ENCODE measurements at regions not wholly inside any gene's neighbourhood (a gene's known extent, or its start where the extent isn't known, plus 50 kb on each side); places are given as distances from the start of the nearest gene placed in this dataset.
"Not testable (repeated sequence)": the region's sequence is repeated elsewhere in the genome, so short reads cannot be mapped to it uniquely, and the experiment has no call there.

DNA sequence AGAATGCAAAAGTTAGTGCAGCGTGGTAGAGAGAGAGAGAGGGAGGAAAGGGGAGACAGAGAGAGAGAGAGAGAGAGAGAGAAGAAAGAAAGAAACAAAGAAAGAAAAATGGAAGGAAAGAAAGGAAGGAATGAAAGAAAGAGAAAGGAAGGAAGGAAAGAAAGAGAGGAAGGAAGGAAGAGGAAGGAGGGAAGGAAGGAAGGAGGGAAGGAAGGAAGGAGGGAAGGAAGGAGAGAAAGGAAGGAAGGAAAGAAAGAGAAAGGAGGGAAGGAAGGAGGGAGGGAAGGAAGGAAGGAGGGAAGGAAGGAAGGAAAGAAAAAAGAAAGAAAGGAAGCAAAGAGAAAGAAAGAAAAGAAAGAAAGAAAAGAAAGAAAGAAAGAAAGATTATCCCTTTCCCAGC is 209.8 kb upstream of the MYO3A start:
- no peak for FAIRE-seq

DNA sequence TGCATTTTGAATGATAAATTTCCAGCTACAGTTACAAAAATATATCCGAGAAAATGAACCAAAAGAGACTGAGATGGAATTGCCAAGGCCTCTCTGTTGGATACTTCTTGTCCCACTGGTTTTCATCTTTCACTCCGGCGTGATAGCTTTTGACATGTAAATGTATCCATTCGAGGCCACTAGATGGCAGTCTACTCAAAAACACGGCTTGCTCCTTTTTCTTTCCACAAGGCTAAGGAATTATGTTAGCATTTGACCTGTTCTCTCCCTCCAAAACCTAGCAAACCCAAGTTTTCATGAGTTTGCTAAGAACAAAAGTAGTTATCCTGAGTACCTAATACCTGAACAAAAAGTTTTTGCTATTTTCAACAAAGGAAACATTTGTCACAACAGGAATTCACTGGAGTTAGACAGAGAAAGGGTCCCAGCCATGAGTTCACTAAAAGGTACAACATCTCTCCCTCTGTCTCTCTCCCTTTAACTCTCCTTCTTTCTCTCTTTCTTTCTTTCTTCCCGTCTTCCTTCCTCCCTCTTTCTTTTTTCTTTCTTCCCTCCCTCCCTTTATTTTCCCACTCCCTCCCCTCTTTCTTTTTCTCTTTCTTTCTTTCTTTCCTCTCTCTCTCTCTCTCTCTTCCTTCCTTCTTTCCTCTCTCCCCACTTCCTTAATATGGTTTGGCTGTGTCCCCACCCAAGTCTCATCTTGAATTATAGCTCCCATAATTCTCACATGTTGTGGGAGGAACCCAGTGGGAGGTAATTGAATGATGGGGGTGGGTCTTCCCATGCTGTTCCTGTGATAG is 207.9 kb upstream of the MYO3A start:
- FAIRE-seq: peak; percentile 88

DNA sequence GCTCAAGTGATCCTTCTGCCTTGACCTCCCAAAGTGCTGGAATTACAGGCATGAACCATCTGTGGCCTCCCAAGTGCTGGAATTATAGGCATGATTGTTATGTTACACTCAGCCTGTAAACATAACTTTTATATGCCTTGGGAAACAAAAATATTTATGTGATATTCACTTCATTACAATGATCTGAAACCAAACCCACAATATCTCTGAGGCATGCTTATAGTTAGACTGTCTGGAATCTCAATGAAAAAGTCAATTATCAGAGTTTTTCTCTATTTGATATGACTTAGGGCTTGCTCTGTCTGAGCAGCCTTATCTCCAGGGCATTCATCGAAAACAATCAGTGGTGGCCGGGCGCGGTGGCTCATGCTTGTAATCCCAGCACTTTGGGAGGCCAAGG is 195.3 kb upstream of the MYO3A start:
- no peak for FAIRE-seq

DNA sequence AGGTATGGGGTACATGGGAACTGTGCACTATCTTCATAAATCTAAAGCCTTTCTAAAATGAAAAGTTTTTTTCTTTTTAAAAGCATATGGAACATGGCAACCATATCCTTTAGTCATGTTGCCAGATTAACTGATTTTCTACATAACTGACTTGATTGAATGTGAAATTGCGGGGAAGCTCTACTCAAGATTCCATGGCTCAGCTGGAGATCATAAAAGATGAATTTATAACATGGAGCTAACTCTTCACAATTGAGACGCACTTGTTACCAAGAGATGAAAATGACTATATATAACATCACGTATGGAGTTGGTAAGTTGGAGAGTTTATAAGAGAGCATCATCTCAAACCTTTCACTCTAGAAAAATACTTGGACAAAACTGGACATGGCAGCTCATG is 190.2 kb upstream of the MYO3A start:
- no peak for FAIRE-seq

DNA sequence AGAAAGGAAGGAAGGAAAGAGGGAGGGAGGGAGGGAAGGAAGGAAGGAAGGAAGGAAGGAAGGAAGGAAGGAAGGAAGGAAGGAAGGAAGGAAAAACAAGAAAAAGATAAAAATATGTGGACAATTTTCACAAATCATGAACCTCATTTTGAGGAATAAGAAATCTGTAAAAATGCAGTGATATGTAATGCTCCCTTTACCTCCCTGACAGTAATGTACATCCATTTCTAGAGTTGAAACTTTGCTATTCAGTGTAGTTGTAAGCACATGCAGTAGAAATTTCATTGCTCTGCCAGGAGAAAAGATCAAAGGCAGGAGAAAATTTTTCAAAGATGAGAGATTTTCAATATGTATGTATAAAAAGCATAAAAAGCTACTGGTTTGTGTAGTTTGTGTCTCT is 189.5 kb upstream of the MYO3A start:
- FAIRE-seq: no peak

DNA sequence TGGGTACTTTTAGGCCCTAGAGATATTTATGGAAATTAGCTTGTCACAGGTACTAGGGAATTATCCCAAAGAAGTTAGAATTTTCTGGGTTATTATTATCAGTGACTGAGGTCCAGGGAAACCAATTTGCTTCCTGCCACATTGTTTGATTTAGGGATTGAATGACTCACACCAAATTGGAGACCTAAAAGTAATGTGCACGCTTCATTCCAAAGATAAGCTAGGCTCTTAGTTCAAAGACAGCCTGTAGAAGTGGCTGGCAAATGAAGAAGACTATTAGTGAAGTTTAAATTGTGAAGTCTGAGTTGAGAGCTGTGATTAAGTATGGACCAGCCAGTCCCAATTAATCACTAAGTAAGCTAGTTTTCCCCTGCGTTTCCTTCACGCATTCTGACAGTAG is 188.1 kb upstream of the MYO3A start:
- no peak for FAIRE-seq

DNA sequence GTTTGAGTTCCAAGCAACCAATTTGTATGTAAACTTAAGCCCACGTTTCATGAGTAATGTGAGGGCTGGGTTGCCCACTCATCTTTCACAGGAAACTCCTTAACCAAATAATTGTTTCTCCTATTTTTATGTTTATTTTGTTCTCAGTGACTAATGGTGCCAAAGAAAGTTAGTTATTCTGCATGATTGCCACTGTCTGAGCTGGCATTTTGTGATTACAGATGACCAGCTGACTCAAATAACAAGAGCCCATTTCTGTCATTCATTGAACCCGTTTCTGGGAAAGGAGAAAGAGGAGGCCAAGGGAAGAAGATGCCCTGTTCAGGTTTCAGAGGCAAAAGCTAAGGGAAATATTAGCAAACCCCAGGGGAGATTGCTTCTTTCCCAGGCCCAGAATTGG is 186.9 kb upstream of the MYO3A start:
- no peak for FAIRE-seq

DNA sequence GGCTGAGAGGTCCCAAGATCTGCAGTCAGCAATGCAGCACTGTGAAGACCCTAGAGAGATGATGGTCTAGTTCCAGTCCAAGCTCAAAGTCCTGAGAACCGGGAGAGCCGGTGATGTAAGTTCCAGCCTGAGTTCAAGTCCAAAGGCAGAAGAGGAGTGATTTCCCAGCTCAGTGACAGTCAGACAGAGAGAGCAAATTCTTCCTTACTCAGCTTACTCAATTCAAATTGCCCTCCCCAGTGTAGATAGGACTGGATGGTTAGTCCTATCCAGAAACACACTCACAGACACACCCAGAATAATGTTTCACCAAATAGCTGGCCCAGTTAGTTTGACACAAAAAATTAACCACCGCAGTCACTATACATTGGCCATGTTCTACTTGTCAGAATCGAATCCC is 185.5 kb upstream of the MYO3A start:
- no peak for FAIRE-seq

DNA sequence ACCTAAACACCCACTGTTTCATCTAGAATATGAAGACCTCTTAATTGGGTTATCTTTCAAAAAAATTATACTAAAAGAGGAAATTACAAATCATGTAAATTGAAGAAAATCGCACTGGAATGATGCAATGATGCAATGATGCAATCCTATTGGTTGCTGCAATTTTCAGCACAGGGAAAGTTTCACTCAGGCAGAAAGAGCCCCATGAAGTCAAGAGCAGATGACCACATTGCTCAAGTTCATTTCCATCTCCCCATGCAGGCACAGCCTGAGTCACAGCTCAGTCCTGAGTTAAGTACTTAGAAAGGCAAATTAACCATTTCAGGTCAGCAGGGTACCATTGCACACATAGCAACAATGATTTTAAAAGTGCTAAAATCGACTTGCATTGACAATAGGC is 180.3 kb upstream of the MYO3A start:
- FAIRE-seq: no peak

DNA sequence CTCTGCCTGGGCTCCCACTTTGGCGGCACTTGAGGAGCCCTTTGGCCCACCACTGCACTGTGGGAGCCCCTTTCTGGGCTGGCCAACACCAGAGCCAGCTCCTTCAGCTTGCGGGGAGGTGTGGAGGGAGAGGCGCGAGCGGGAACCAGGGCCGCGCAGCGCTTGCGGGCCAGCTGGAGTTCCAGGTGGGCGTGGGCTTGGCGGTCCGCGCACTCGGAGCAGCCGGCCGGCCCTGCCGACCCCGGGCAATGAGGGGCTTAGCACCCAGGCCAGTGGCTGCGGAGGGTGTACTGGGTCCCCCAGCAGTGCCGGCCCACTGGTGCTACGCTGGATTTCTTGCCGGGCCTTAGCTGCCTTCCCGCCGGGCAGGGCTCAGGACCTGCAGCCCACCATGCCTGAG is 178.2 kb upstream of the MYO3A start:
- not testable (repeated sequence) for FAIRE-seq

DNA sequence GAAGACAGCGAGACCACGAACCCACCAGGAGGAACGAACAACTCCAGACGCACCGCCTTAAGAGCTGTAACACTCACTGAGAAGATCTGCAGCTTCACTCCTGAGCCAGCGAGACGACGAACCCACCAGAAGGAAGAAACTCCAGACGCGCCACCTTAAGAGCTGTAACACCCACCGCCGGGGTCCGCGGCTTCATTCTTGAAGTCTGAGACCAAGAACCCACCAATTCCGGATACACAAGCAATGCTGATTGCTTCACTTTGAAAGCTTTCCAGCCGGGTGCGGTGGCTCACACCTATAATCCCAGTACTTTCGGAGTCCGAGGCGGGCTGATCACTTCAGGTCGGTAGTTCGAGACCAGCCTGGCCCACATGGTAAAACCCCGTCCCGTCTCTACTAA is 177.2 kb upstream of the MYO3A start:
- FAIRE-seq: no peak

DNA sequence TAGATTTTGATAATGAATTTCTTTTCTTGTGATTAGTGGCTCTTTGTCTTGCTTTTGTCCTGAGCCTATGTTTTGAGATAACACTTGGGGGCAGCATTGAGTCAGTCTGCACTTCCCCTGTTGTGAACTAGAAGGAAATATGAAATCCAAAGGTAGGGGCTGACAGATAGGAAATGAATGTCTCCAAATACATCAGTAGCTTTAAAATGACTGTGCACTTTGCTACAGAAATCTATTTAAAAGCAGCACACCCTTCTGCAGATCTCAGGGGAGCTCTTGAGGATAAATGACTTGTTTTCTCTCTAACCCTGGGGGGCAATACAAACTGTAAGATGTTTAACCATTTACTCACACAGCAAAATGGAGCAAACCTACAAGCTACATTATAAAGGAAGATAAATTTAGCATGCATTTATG is 176.0 kb upstream of the MYO3A start:
- FAIRE-seq: peak; percentile 30

DNA sequence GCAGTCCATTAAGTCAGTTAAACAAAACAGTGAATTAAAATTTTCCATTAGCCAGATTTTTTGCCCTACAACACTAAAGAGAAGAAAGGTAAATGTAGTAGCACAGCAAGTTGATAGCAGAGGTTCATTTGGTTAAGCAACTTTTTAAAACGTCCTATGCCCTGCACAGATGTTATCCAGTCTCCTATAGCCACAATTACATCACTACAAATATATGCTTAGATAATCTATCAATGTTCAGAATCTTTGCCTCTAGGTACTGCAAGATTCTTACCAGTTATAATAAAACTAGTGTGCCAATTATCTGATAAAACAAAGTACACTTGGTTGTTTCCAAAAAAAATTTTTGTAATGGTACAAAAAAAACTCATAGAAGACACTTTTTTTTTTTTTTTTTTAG is 175.5 kb upstream of the MYO3A start:
- FAIRE-seq: no peak

DNA sequence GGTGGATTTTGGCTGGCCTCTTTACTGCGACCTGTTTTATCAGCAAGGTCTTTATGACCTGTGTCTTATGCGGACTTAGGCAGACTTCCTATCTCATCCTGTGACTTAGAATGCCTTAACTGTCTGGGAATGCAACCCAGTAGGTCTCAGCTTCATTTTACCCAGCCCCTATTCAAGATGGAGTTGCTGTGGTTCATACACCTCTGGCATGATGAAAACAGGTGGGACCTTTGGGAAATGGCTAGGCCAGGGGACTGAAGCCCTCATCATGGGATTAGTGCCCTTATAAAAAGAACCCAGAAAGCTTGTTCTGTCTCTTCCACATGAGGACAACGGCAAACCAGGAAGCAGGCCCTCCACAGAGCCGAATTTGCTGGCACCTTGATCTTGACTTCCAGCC is 172.1 kb upstream of the MYO3A start:
- FAIRE-seq: no peak

DNA sequence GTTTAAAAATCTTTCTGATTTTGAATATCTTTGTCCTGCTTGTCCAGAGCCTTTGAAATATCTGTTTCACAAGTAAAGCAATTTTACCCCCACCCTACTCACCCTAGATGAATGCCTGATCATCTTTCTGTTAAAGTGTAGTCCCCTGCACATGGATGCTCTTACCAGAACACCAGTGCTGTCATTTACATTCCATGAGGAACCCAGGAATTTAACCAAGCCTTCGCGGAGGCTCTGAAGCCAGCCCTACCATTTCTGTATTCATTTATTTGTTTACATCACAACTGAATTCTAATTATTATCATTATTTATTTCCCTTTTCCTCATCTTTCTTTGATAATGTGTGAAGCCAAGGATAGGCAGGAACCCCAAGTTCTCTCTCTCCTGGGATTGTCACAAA is 167.8 kb upstream of the MYO3A start:
- FAIRE-seq: no peak

DNA sequence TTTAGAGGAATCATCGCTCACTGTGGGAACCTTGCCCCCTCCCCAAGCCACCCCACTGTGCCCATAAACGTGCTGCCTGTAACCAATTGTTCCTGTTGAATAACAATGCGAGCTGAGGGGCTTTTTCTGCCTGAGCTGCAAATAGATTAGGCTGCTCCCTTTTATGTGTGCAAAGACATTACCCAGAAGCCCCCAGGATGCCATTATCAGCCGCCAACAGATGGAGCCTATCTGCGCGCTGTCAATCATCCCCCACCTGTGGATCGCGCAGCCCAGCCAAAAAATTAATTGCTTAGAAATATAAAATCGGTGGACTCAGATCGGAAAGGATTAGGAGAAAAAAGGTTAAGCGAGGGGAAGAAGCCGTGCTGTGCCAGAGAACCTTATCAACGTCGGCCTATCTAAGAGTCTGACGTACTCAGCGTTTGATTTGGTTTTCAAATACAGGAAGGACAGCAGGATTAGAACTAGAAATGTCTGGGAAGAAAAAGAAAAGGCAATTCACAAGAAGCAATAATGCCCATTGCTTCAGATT is 167.3 kb upstream of the MYO3A start:
- no peak for FAIRE-seq

DNA sequence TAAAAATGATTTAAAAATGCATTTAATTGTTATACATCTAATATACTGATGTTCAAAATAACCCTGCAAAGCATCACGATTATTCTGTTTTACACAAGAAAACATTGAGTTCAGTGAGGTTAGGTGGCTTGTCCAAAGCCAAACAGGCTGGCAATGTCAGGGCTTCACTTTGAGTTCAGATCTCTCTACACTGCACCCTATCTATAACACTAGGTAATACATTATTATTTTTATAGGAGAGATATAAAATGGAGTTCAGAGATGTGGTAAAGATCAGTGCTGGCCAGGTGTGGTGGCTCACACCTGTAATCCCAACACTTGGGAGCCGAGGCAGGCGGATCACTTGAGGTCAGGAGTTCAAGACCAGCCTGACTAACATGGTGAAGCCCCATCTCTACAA is 165.9 kb upstream of the MYO3A start:
- no peak for FAIRE-seq

DNA sequence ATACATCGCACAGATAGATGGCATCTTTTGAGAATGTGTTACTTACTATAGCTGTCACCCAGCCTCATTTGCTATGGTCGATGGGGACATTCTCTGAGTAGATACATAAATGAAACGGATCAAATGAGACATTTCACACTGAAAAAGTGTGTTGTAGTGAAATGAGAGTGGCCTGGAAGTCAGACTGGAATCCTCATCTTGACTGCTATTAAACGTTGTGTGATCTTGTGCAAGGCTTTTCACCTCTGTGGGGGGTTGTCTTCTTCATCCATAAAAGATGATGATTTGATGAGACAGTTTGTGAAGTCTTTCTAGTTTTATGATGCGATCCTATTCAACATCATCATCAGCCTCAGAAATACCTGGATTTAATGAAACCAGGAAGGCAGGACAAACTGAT is 155.4 kb upstream of the MYO3A start:
- FAIRE-seq: no peak

DNA sequence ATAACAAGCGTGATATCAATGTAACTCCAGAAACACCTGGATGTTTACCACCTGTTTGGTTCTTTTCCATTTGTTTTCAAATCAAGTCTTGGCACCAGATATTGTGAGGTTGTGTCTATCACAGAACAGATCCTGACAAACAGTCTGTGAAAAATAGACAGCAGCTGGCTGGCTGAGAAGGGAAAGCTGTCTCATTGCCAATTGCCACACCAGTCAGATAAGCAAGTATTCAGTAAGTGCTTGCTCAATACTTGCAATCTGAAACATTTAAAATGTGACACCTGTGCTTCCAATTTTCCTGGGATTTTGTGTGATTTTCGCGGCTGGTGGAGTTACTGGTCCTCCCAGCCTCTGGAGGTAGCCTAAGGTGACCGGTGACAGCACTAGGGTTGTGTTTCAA is 147.9 kb upstream of the MYO3A start:
- no peak for FAIRE-seq

DNA sequence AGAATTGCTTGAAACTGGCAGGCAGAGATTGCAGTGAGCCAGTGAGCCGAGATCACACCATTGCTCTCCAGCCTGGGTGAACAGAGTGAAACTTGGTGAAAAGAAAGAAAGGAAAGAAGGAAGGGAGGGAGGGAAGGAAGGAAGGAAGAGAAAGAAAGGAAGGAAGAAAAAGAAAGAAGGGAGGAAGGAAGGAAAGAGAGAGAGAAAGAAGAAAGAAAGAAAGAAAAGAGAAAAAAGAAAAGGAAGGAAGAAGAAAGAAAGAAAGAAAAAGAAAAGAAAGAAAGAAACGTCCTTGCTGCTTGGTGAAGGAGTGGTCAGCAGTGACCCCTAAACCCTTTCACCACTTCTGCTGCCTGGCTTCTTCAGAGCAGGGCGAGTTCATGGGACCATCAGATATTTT is 147.1 kb upstream of the MYO3A start:
- no peak for FAIRE-seq

DNA sequence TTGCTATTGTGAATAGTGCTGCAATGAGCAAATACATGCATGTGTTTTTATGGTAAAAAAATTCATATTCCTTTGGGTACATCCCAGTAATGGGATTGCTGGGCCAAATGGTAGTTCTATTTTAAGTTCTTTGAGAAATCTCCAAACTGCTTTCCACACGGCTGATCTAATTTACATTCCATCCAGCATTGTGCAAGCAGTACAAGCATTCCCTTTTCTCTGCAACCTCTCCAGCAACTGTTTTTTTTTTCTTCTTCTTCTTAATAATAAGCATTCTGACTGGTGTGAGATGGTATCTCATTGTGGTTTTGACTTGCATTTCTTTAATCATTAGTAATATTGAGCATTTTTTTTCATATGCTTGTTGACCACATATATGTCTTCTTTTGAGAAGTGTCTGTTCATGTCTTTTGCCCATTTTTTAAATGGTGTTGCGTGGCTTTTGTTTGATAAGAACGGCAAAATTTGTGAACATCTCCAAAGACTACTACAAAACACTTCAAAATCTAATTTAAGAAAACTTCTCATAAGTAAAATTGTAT is 136.1 kb upstream of the MYO3A start:
- FAIRE-seq: no peak

DNA sequence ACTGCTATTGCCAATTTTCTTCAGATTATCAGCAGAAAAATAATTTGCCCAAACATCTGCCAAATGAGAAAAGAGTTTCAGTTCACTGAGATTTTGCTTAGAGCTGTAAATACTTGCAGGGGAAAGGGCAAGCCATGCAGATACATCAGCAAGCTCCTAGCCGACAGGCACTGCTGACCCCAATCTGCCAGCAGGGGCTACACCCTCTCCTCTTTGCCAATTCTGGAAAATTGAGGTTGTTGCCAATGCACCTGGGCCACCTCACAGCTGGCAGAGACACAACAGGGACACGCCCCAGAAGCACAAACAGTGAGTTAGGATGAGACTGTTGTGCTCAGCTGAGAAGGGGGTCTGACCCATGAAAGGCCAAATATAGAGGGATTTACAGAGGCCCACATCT is 129.5 kb upstream of the MYO3A start:
- FAIRE-seq: no peak

DNA sequence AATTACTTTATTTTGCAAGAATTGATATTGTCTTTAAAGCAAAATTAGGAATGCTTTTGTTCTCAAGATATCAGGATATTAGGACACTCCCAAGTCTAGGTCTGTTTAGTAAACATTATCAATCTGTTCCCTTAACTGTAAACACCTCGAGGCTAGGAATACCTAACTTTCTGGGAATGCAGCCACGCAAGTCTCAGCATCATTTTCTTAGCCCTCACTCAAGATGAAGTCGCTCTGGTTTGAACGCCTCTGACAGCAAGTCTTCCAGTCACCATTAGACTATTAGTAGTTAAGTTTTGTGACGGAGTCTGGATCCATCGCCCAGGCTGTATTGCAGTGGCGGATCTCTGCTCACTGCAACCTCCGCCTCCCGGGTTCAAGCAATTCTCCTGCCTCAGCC is 128.0 kb upstream of the MYO3A start:
- no peak for FAIRE-seq

DNA sequence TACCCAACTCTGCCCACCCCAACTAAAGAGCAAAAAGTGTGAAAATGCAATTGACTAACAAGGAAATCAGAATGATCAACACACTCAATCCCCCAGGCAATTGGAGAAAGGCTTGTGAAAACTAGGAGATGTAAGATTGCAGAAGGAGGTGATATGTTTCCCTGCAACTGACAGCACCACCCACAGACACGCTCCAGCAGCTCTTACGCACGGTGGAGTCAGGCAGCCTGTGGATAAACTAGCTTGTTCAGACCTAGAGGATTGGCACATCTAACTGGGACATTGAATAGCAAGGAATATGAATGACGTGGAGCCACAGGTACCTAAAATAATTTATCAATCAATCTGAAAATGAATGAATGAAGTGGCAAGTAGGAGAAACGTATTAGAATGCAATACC is 125.7 kb upstream of the MYO3A start:
- FAIRE-seq: no peak

All from A204.1 (cell line).